A673 (cell line): ENCODE measurements at regions not wholly inside any gene's neighbourhood (a gene's known extent, or its start where the extent isn't known, plus 50 kb on each side); places are given as distances from the start of the nearest gene placed in this dataset.

Experiments
- EZH2 ChIP-seq: fragments of 200-600 bp; sonication (generic); IDR thresholded peaks from 2 replicates; pipeline ENCODE4 v1.6.1; 2017; ENCODE audit warnings: borderline replicate concordance, low read depth, mild to moderate bottlenecking, mixed read lengths, antibody characterized with exemption, low read length; ENCODE audit not compliant: poor library complexity, severe bottlenecking
- TF ChIP-seq, protein P1 (sequence below): fragments of 300-800, 200-600 bp; sonication (generic); conservative IDR thresholded peaks from 2 replicates; pipeline ENCODE4 v1.5.1; 2017; ENCODE audit warnings: low read depth, mild to moderate bottlenecking, antibody characterized with exemption, low read length, moderate library complexity, mixed read lengths

DNA sequence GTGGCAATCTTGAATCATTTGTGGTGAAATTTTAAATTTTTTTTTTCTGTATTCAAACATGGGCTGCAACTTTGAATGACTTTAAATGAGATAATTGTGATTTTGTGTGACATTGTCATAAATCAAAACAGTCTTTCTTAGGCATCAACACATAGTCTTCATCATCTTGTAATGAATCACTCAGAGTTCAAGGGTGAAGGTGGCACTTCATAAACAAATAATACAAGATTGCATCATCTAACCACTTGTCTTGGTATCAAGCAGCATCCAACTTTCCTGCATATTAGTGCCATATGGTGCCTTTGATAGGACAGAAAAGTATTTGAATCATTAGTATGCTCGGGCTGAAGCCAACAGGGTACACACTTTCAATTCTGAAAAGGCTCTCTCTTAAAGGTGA, 392.4 kb upstream of the GOT2 start:
- TF ChIP-seq, protein P1, sequence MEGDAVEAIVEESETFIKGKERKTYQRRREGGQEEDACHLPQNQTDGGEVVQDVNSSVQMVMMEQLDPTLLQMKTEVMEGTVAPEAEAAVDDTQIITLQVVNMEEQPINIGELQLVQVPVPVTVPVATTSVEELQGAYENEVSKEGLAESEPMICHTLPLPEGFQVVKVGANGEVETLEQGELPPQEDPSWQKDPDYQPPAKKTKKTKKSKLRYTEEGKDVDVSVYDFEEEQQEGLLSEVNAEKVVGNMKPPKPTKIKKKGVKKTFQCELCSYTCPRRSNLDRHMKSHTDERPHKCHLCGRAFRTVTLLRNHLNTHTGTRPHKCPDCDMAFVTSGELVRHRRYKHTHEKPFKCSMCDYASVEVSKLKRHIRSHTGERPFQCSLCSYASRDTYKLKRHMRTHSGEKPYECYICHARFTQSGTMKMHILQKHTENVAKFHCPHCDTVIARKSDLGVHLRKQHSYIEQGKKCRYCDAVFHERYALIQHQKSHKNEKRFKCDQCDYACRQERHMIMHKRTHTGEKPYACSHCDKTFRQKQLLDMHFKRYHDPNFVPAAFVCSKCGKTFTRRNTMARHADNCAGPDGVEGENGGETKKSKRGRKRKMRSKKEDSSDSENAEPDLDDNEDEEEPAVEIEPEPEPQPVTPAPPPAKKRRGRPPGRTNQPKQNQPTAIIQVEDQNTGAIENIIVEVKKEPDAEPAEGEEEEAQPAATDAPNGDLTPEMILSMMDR = no peak
- TF ChIP-seq EZH2 = no peak
